ENCODE measurements at regions not wholly inside any gene's neighbourhood (a gene's known extent, or its start where the extent isn't known, plus 50 kb on each side); places are given as distances from the start of the nearest gene placed in this dataset.

DNA sequence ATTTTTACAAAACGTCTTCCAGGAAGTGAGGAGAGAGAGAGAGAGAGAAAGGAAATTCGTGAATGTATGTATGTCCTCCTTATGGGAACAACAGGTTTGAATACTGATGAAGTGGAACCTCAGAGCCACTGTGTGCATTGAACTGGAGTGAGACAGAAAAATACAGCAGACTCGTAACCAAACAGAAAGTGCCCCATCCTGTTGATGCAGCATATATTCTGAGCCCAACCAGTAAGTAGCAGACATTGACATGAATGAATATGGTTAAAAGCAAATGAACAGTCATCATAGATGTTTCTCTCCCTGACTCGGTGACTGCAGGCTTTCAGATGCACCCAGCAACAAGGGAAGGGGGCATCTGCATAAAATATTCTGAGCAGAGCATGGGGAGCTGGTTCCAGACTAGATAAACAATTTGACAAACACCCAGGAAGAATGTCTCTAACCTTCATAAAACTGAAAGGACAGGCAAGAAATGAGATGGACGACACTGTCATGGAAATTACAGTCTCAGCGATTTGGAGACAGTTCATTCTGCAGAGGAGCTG, 471.0 kb upstream of the PBX1 start:
- TF ChIP-seq CTCF (IDR thresholded peaks at IDR 0.05; ENCODE audit: low read depth, low read length), result no peak
- TF ChIP-seq EZH2phosphoT487 (IDR thresholded peaks at IDR 0.05; ENCODE audit: low read depth), result no peak
